Astrocyte (in vitro differentiated cells and primary cell): ENCODE measurements at regions not wholly inside any gene's neighbourhood (a gene's known extent, or its start where the extent isn't known, plus 50 kb on each side); places are given as distances from the start of the nearest gene placed in this dataset.

Experiments used
- CTCF ChIP-seq: IDR thresholded peaks from 2 replicates; pipeline ENCODE4 v1.5.1; 2011; ENCODE audit warnings: low read depth, mild to moderate bottlenecking, inconsistent platforms, low read length, moderate library complexity; ENCODE audit not compliant: insufficient read depth
- EZH2 ChIP-seq: IDR thresholded peaks from 2 replicates; pipeline ENCODE4 v1.6.1; 2012; ENCODE audit warnings: mild to moderate bottlenecking, low read length, inconsistent platforms; ENCODE audit not compliant: insufficient read depth

DNA sequence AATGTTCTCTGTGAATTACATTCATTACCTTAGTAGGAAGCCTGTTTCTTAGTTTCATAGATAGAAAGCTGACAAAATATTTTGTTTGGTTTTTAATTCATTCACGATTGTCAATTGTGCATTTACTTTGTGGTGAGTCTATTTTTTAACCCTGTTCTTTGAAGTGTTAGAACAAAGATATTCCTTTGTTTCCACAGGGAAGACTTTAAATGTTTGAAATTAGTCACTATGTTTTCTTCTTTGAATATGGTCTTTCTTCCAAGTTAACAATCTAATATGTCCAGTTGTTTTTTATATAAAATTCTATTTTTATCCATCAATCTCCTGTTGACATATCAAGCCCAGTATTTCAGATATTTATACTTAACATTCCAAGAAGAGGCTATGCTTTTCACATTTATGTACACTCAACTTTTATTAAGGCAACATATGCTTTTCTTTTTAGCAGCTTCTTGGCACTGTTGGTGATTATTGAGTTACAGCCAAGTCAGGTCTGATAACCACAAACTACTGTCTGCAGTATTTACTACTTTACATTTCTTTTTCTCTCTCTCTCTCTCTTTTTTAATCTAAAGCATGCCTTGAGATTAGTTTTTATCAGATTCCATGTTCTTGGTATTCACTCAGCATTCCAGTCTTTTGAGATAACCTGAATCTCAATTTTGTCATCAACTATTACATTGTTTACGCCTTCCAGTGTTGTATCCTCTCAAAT is 812.8 kb upstream of the SLC10A2 start:
- TF ChIP-seq CTCF (no peak), EZH2 (no peak)
